Smooth muscle cell (in vitro differentiated cells): ENCODE measurements at regions not wholly inside any gene's neighbourhood (a gene's known extent, or its start where the extent isn't known, plus 50 kb on each side); places are given as distances from the start of the nearest gene placed in this dataset.

ENCODE experiments used
- DNase-seq: peaks from one replicate; lab custom pipeline; 2025; ENCODE audit not compliant: unreplicated experiment; lab: John Stamatoyannopoulos, UW
- H2AFZ ChIP-seq: fragments of 200-600 bp; sonication (generic); 2 replicates; pipeline ENCODE4 v1.6.0; 2016; ENCODE audit warnings: antibody characterized with exemption, low read depth, mild to moderate bottlenecking
- H3F3A ChIP-seq: fragments of 200-600 bp; sonication (generic); 2 replicates; pipeline ENCODE4 v1.6.0; 2017; ENCODE audit warnings: antibody characterized with exemption, low read depth
- H3K27ac ChIP-seq: fragments of 200-600 bp; sonication (generic); 2 replicates; pipeline ENCODE4 v1.5.1; 2016; ENCODE audit warnings: low read depth, mild to moderate bottlenecking
- H3K27me3 ChIP-seq: fragments of 200-600 bp; sonication (generic); 2 replicates; pipeline ENCODE4 v1.6.1; 2016; ENCODE audit warnings: low read depth, mild to moderate bottlenecking
- H3K36me3 ChIP-seq: fragments of 200-600 bp; sonication (generic); 2 replicates; pipeline ENCODE4 v1.5.1; 2016; ENCODE audit warnings: low read depth
- H3K4me1 ChIP-seq: fragments of 200-600 bp; sonication (generic); 2 replicates; pipeline ENCODE4 v1.5.1; 2016; ENCODE audit warnings: low read depth
- H3K4me2 ChIP-seq: fragments of 200-600 bp; sonication (generic); 2 replicates; pipeline ENCODE4 v1.6.0; 2016; ENCODE audit warnings: mild to moderate bottlenecking
- H3K4me3 ChIP-seq: fragments of 200-600 bp; sonication (generic); 2 replicates; pipeline ENCODE4 v1.5.1; 2016; ENCODE audit warnings: mild to moderate bottlenecking
- H3K79me2 ChIP-seq: fragments of 200-600 bp; sonication (generic); 2 replicates; pipeline ENCODE4 v1.6.0; 2016; ENCODE audit warnings: low read depth, mild to moderate bottlenecking
- H3K9ac ChIP-seq: fragments of 200-600 bp; sonication (generic); 2 replicates; pipeline ENCODE4 v1.6.0; 2016; ENCODE audit warnings: low read depth
- H3K9me3 ChIP-seq: fragments of 200-600 bp; sonication (generic); replicated peaks from 2 replicates; pipeline ENCODE4 v1.5.1; 2016; ENCODE audit warnings: low read depth
- H4K20me1 ChIP-seq: fragments of 200-600 bp; sonication (generic); 2 replicates; pipeline ENCODE4 v1.6.0; 2016; ENCODE audit warnings: low read depth
- CTCF ChIP-seq: fragments of 200-600 bp; sonication (generic); IDR thresholded peaks from 2 replicates; pipeline ENCODE4 v1.5.1; 2017; ENCODE audit warnings: borderline replicate concordance, mild to moderate bottlenecking, antibody characterized with exemption; ENCODE audit not compliant: insufficient read depth, poor library complexity, severe bottlenecking
- whole genome bisulfite sequencing: methylation state at CpG from one replicate; pipeline ENCODE4 v1.1.7; 2016; ENCODE audit warnings: low lambda C conversion rate; 5-methylcytosine and 5-hydroxymethylcytosine counted together

GRCh38 chrX:134174859-134175258 lies 62.1 kb upstream of the CCDC160 start:
- H3K27ac ChIP-seq = no peak overlapping the region
- no peak overlapping the region for H3K9ac ChIP-seq
- H2AFZ ChIP-seq = no peak overlapping the region
- no peak for TF ChIP-seq CTCF
- no peaks in the 10 kb centered on the region for H3F3A ChIP-seq
- H3K27me3 ChIP-seq = peaks cover 36% of the 10 kb centered on the region
- H3K79me2 ChIP-seq = no peaks in the 10 kb centered on the region
- H3K4me3 ChIP-seq = no peak overlapping the region
- no peaks in the 10 kb centered on the region for H3K9me3 ChIP-seq
- no peaks in the 10 kb centered on the region for H4K20me1 ChIP-seq
- 58% methylated on average over 9 of the region's 9 CpGs for WGBS
- no peak for DNase-seq
- H3K4me2 ChIP-seq = no peak overlapping the region
- H3K4me1 ChIP-seq = peaks cover 22% of the 10 kb centered on the region
- no peaks in the 10 kb centered on the region for H3K36me3 ChIP-seq

- Histone ChIP-seq H3K79me2 (no peaks in the 10 kb centered on the region), H2AFZ (no peak overlapping the region), H3K4me1 (peaks cover 28% of the 10 kb centered on the region), H3K27ac (no peak overlapping the region), H3K9me3 (no peaks in the 10 kb centered on the region), H3F3A (no peaks in the 10 kb centered on the region), H3K4me2 (no peak overlapping the region), H3K27me3 (peaks cover 29% of the 10 kb centered on the region), H3K9ac (no peak overlapping the region), H3K36me3 (no peaks in the 10 kb centered on the region), H3K4me3 (no peak overlapping the region), H4K20me1 (no peaks in the 10 kb centered on the region)
- DNase-seq = no peak
- no peak for TF ChIP-seq CTCF
- WGBS = 43% methylated on average over 1 of the region's 1 CpG
Observed at GRCh38 chrX:134177527-134177926, 59.5 kb upstream of the CCDC160 start.

- H3K4me3 ChIP-seq = no peak overlapping the region
- no peak overlapping the region for H2AFZ ChIP-seq
- peaks cover 26% of the 10 kb centered on the region for H3K4me1 ChIP-seq
- TF ChIP-seq CTCF = no peak
- H3F3A ChIP-seq = no peaks in the 10 kb centered on the region
- no peaks in the 10 kb centered on the region for H3K9me3 ChIP-seq
- H3K27me3 ChIP-seq = no peaks in the 10 kb centered on the region
- no peaks in the 10 kb centered on the region for H4K20me1 ChIP-seq
- WGBS = 45% methylated on average over 4 of the region's 4 CpGs
- no peak overlapping the region for H3K27ac ChIP-seq
- H3K4me2 ChIP-seq = no peak overlapping the region
- H3K79me2 ChIP-seq = no peaks in the 10 kb centered on the region
- no peaks in the 10 kb centered on the region for H3K36me3 ChIP-seq
- no peak overlapping the region for H3K9ac ChIP-seq
- no peak for DNase-seq
Observed at GRCh38 chrX:134180601-134181274, 56.2 kb upstream of the CCDC160 start.

GRCh38 chrX:134181275-134181660 lies 55.7 kb upstream of the CCDC160 start:
- no peak for DNase-seq
- Histone ChIP-seq H3K79me2 (no peaks in the 10 kb centered on the region), H3K36me3 (no peaks in the 10 kb centered on the region), H3K4me1 (peaks cover 21% of the 10 kb centered on the region), H3K4me2 (no peak overlapping the region), H3K27ac (no peak overlapping the region), H4K20me1 (no peaks in the 10 kb centered on the region), H3K9ac (no peak overlapping the region), H3K4me3 (no peak overlapping the region), H3F3A (no peaks in the 10 kb centered on the region), H2AFZ (no peak overlapping the region), H3K9me3 (no peaks in the 10 kb centered on the region), H3K27me3 (no peaks in the 10 kb centered on the region)
- TF ChIP-seq CTCF = no peak
- 33% methylated on average over 2 of the region's 2 CpGs for WGBS
